ENCODE measurements at regions not wholly inside any gene's neighbourhood (a gene's known extent, or its start where the extent isn't known, plus 50 kb on each side); places are given as distances from the start of the nearest gene placed in this dataset.

DNA sequence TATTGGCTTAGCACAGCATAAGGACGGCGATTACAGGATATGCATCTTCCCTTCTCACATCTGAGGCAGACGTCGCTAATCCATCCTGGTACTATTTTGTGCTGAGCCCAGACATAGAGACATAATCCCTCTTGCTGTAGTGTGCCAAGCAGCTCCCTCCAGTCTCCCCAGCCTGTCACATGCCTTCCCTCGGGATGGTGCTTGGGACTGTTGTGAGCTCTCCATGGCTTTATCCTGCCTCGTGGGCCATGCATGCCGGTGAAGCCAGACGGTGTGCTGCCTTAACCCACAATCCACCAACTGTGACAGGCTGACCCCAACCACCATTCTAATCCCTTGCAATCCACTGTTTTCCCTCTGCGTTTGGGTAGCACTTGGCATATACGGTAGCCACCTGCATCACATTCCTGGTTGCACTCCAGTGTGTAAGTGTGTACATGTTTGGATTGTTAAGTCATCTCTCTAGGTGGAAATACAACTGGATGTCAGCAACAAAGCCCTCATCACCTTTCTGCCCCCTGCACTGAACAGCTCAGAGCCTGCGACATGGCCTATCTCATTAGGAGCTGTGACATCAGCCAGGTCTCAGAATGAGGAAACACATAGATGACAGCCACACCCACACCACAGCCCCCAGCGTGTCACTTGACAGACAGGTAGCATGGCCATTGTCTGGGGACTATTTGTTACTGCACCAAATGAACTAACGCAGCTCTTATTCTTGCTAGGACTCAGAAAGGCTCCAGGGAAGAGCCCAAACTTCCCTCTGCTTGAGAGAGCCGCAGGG lies 374.8 kb upstream of the CDH4 start:
- CTCF ChIA-PET, result no interaction called here
- TF ChIP-seq, protein P1, sequence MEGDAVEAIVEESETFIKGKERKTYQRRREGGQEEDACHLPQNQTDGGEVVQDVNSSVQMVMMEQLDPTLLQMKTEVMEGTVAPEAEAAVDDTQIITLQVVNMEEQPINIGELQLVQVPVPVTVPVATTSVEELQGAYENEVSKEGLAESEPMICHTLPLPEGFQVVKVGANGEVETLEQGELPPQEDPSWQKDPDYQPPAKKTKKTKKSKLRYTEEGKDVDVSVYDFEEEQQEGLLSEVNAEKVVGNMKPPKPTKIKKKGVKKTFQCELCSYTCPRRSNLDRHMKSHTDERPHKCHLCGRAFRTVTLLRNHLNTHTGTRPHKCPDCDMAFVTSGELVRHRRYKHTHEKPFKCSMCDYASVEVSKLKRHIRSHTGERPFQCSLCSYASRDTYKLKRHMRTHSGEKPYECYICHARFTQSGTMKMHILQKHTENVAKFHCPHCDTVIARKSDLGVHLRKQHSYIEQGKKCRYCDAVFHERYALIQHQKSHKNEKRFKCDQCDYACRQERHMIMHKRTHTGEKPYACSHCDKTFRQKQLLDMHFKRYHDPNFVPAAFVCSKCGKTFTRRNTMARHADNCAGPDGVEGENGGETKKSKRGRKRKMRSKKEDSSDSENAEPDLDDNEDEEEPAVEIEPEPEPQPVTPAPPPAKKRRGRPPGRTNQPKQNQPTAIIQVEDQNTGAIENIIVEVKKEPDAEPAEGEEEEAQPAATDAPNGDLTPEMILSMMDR (IDR thresholded peaks at IDR 0.05; ENCODE audit: control extremely low read depth, extremely low read depth, low read depth, missing control alignments), result no peak
- POLR2A ChIA-PET, result no interaction called here

DNA sequence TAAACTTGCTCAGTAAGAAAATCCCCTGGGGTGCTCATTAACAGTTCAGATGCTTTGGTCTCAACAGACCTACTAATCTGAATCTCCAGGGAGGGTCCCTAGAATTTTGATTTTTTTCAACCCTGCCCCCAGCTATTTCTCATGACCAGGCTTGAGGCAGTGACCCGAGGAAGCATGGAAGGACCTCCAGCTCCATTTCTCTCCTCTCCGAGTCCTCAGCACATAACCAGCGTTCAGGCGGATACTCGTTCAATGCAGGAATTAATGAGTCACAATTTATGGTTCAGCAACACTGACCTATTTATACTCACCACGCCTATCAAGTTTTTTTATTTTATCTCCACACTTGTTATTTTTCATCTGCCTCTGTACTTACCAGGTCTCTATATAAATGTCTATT lies 369.2 kb upstream of the CDH4 start:
- DNase-seq (ENCODE audit: extremely low spot score), result no peak
- ChIA-PET POLR2A (no interaction called here), CTCF (no interaction called here)
- TF ChIP-seq, protein P1 (IDR thresholded peaks at IDR 0.05; ENCODE audit: control extremely low read depth, extremely low read depth, low read depth, missing control alignments), result no peak

More for the DNA sequence above, 374.8 kb upstream of the CDH4 start:
- no peak for DNase-seq (ENCODE audit: extremely low spot score)

DNA sequence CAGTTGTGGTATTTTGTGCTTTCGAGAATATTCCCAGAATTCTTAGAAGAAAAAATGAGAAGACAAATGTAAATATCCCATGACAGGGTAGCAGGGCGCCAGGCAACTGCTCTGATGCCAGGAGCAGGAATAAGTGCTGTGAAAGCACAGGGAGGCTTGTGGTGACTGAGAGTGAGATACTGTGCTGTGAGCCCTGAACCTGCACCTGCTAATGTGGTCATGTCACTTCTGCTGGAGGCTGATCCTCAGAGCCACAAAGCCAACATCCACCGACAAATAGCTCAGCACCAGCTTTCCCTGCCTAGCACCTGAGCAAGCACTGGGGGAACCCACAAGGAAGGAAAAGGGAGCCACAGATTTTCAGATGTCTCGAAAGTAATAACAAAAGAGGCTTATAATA lies 368.6 kb upstream of the CDH4 start:
- TF ChIP-seq, protein P1 (IDR thresholded peaks at IDR 0.05; ENCODE audit: control extremely low read depth, extremely low read depth, low read depth, missing control alignments), result no peak
- ChIA-PET CTCF (no interaction called here), POLR2A (no interaction called here)
- DNase-seq (ENCODE audit: extremely low spot score), result no peak

DNA sequence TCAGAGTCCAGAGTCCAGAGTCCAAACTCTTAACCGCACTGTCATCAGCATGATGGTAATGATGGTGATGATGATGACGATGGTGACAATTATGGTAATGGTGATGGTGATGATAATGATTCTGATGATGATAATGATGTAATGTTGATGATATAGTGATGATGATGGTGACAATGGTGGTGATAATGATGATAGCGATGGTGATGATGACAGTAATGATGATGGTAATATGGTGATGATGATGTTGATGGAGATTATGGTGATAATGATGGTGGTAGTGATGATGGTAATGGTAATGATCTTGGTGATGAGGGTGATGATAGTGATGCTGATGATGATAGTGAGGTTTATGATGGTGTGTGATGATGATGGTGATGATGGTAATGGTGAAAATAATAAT lies 367.8 kb upstream of the CDH4 start:
- TF ChIP-seq, protein P1 (IDR thresholded peaks at IDR 0.05; ENCODE audit: control extremely low read depth, extremely low read depth, low read depth, missing control alignments), result no peak
- DNase-seq (ENCODE audit: extremely low spot score), result no peak
- ChIA-PET CTCF (no interaction called here), POLR2A (no interaction called here)

DNA sequence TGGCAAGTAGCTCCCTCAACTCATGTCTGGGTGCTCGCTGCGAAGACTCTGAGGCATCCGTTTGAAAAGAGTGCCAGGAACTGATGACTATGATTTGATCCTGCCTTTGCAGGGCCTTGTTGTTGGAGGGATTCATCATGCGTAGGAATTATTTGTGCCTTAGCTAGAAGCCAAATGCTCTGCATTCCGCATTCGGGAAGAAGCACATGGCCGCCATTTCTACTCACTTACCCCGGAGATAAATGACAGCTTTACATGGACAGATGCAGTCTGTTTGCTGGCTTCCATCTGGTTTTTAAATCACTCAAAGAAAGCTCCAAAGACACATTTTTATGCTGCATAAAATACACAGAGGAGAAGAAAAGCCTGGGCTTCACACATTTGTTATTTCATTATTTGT lies 363.3 kb upstream of the CDH4 start:
- CTCF ChIA-PET, result no interaction called here
- no peak for DNase-seq (ENCODE audit: extremely low spot score)
- TF ChIP-seq, protein P1 (IDR thresholded peaks at IDR 0.05; ENCODE audit: control extremely low read depth, extremely low read depth, low read depth, missing control alignments), result no peak
- POLR2A ChIA-PET, result no interaction called here

DNA sequence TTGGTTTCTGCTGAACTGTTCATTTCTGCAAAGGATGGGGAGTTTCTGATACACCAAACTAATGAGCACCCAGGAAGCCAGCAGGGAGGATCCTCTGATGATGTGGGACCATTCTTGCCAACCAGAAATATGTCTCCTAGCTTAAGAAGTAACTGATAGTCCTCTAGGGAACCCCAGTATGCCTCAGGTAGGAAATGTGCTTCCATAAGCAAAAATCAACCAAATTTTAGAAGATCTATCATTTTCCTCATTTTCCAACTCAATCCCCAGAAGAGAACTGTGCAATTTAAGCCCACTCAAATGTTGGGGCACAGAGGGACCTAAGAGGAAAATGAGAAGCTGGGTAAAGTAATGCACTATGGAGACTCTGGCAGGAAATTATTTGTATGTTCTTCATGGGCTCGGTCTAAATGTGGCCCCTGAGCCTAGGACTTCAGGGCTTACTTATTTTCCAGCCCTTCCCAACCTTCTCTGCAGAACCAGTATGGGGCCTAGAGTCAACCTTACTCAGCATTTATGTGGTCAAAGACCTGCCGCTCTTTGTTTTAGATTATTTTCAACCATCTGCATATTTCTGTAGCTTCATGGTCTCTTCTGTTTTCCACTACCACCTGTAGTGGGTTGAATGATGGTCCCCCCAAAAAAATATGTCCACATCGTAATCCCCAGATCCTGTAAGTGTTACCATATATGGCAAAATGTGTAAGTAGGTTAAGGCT lies 359.8 kb upstream of the CDH4 start:
- CTCF ChIA-PET, result interaction anchor here (1.5 kb wide), 1 partner anchor 10 kb away, joined by 3 read pairs; no protein-coding TSS in a partner anchor
- TF ChIP-seq, protein P1 (IDR thresholded peaks at IDR 0.05; ENCODE audit: control extremely low read depth, extremely low read depth, low read depth, missing control alignments), result no peak
- POLR2A ChIA-PET, result no interaction called here
- no peak for DNase-seq (ENCODE audit: extremely low spot score)
